H1 (cell line): ENCODE measurements at regions not wholly inside any gene's neighbourhood (a gene's known extent, or its start where the extent isn't known, plus 50 kb on each side); places are given as distances from the start of the nearest gene placed in this dataset.

Source experiments
- CTCF ChIA-PET: fragments of 300-600 bp; sonication (Branson Sonifier 250); formaldehyde crosslinking; loops from one replicate; lab custom pipeline; 2021; ENCODE audit not compliant: partially characterized antibody; lab: Charles Lee
- POLR2A ChIA-PET: fragments of 300-600 bp; sonication (Branson Sonifier 250); formaldehyde crosslinking; loops from one replicate; lab custom pipeline; 2021; ENCODE audit warnings: inconsistent platforms; ENCODE audit not compliant: partially characterized antibody; lab: Charles Lee
- DNase-seq, 2 experiments: peaks; one replicate each; pipeline versions ENCODE4 v3.0.0 to v3.0.0-alpha.2; 2010 to 2022; ENCODE audit warnings: low spot score in 2 of 2, low read depth in 1 of 2, mixed read lengths in 1 of 2
- FAIRE-seq: peaks from 2 replicates; lab custom pipeline; 2011; peaks lifted over from hg19 to GRCh38; lab: Jason Lieb, UNC
- H2AFZ ChIP-seq: 2 replicates; pipeline ENCODE4 v1.8.1; 2012; ENCODE audit warnings: low read length, inconsistent platforms
- H2AK5ac ChIP-seq: 2 replicates; pipeline ENCODE4 v1.6.1; 2013; ENCODE audit warnings: low read depth, low read length
- H2BK120ac ChIP-seq: replicated peaks from 2 replicates; pipeline ENCODE3; 2013; ENCODE audit warnings: low read depth, low read length, inconsistent platforms
- H2BK12ac ChIP-seq: 2 replicates; pipeline ENCODE4 v1.6.1; 2013; ENCODE audit warnings: low read depth, low read length
- H2BK15ac ChIP-seq: 2 replicates; pipeline ENCODE4 v1.6.1; 2013; ENCODE audit warnings: low read length
- H2BK20ac ChIP-seq: 2 replicates; pipeline ENCODE4 v1.6.1; 2013; ENCODE audit warnings: low read length
- H2BK5ac ChIP-seq: 2 replicates; pipeline ENCODE4 v1.6.1; 2013; ENCODE audit warnings: low read depth, low read length
- H3K14ac ChIP-seq: 2 replicates; pipeline ENCODE4 v1.6.1; 2013; ENCODE audit warnings: inconsistent platforms; ENCODE audit not compliant: insufficient read length
- H3K18ac ChIP-seq: 2 replicates; pipeline ENCODE4 v1.6.1; 2013; ENCODE audit warnings: low read length; ENCODE audit errors: extremely low read depth
- H3K23ac ChIP-seq: 2 replicates; pipeline ENCODE4 v1.6.1; 2013; ENCODE audit warnings: inconsistent platforms; ENCODE audit not compliant: insufficient read length
- H3K23me2 ChIP-seq: 2 replicates; pipeline ENCODE4 v1.6.1; 2013; ENCODE audit warnings: low read depth, low read length
- H3K27ac ChIP-seq: 2 replicates; pipeline ENCODE4 v1.6.1; 2011; ENCODE audit warnings: low read depth, low read length, inconsistent platforms
- H3K27me3 ChIP-seq, 4 experiments: replicated peaks in 1 of 4; 1 replicate in 1 of 4; 2 replicates in 3 of 4; pipeline versions ENCODE4 v1.6.1 to v1.8.1; 2011 to 2013; ENCODE audit warnings: low read length in 3 of 4, mild to moderate bottlenecking in 3 of 4, inconsistent platforms in 2 of 4, mixed read lengths in 2 of 4, moderate library complexity in 1 of 4; ENCODE audit not compliant: control insufficient read depth in 3 of 4, insufficient read depth in 3 of 4; ENCODE audit errors: extremely low read depth in 1 of 4
- H3K36me3 ChIP-seq, 4 experiments: 2 replicates each; pipeline versions ENCODE4 v1.6.1 to v1.8.1; 2011 to 2013; ENCODE audit warnings: mild to moderate bottlenecking in 4 of 4, low read length in 3 of 4, moderate library complexity in 2 of 4, control low read depth in 1 of 4, inconsistent platforms in 1 of 4; ENCODE audit not compliant: insufficient read depth in 4 of 4, control insufficient read depth in 2 of 4
- H3K4ac ChIP-seq: replicated peaks from 2 replicates; pipeline ENCODE3; 2013; ENCODE audit warnings: low read length, low read depth, mixed read lengths, inconsistent platforms; ENCODE audit not compliant: insufficient read length
- H3K4me1 ChIP-seq, 4 experiments: replicated peaks in 1 of 4; 1 replicate in 1 of 4; 2 replicates in 3 of 4; pipeline versions ENCODE4 v1.6.1 to v1.8.1; 2011 to 2013; ENCODE audit warnings: low read length in 3 of 4, inconsistent platforms in 2 of 4, mixed read lengths in 1 of 4; ENCODE audit not compliant: insufficient read depth in 4 of 4, control insufficient read depth in 3 of 4
- H3K4me2 ChIP-seq, 2 experiments: 2 replicates each; pipeline versions ENCODE4 v1.6.1 to v1.8.1; 2011 to 2013; ENCODE audit warnings: low read depth in 2 of 2, low read length in 2 of 2, control low read depth in 1 of 2, inconsistent platforms in 1 of 2, mild to moderate bottlenecking in 1 of 2; ENCODE audit not compliant: insufficient read depth in 1 of 2
- H3K4me3 ChIP-seq, 4 experiments: fragments of 200-600, 300-600 bp in 1 of 4; sonication (generic), shearing (Covaris generic), sonication (Bioruptor Twin) in 1 of 4; 2 replicates each; pipeline versions ENCODE4 v1.5.1 to v1.8.1; 2011 to 2016; ENCODE audit warnings: low read length in 4 of 4, low read depth in 3 of 4, control low read depth in 2 of 4, inconsistent platforms in 2 of 4, mild to moderate bottlenecking in 2 of 4, mixed read lengths in 1 of 4, moderate library complexity in 1 of 4; ENCODE audit not compliant: insufficient read depth in 2 of 4; ENCODE audit errors: extremely low read depth in 1 of 4
- H3K56ac ChIP-seq: replicated peaks from 2 replicates; pipeline ENCODE3; 2013; ENCODE audit warnings: low read depth, mild to moderate bottlenecking, mixed read lengths, low read length, inconsistent platforms; ENCODE audit not compliant: insufficient read length
- H3K79me1 ChIP-seq: 2 replicates; pipeline ENCODE4 v1.6.1; 2013; ENCODE audit warnings: low read depth, low read length, control low read depth
- H3K79me2 ChIP-seq, 2 experiments: 2 replicates each; pipeline versions ENCODE4 v1.6.1 to v1.8.1; 2012 to 2013; ENCODE audit warnings: low read length in 2 of 2, mild to moderate bottlenecking in 2 of 2, inconsistent platforms in 1 of 2; ENCODE audit not compliant: insufficient read depth in 2 of 2, control insufficient read depth in 1 of 2
- H3K9ac ChIP-seq, 4 experiments: replicated peaks in 1 of 4; 1 replicate in 1 of 4; 2 replicates in 3 of 4; pipeline versions ENCODE4 v1.6.1 to v1.8.1; 2011 to 2013; ENCODE audit warnings: low read depth in 3 of 4, low read length in 3 of 4, control low read depth in 2 of 4, mild to moderate bottlenecking in 2 of 4, moderate library complexity in 2 of 4, inconsistent platforms in 1 of 4; ENCODE audit errors: extremely low read depth in 1 of 4
- H3K9me3 ChIP-seq, 2 experiments: 2 replicates each; pipeline versions ENCODE4 v1.6.1 to v1.8.1; 2012 to 2013; ENCODE audit warnings: mild to moderate bottlenecking in 2 of 2, moderate library complexity in 2 of 2, control low read depth in 1 of 2, inconsistent platforms in 1 of 2, low read depth in 1 of 2, low read length in 1 of 2, mixed read lengths in 1 of 2; ENCODE audit not compliant: insufficient read depth in 2 of 2
- H4K20me1 ChIP-seq, 2 experiments: replicated peaks in 1 of 2; 2 replicates each; pipeline versions ENCODE3 to v1.8.1; 2011 to 2013; ENCODE audit warnings: inconsistent platforms in 2 of 2, low read length in 2 of 2, mild to moderate bottlenecking in 1 of 2; ENCODE audit not compliant: insufficient read depth in 2 of 2, control insufficient read depth in 1 of 2
- H4K5ac ChIP-seq: 2 replicates; pipeline ENCODE4 v1.6.1; 2013; ENCODE audit warnings: low read length, low read depth, mixed read lengths, inconsistent platforms; ENCODE audit not compliant: insufficient read length
- H4K8ac ChIP-seq: 2 replicates; pipeline ENCODE4 v1.8.0; 2013; ENCODE audit warnings: mild to moderate bottlenecking, moderate library complexity, low read length, inconsistent platforms; ENCODE audit not compliant: insufficient read depth; ENCODE audit errors: extremely low read depth
- H4K91ac ChIP-seq: replicated peaks from 2 replicates; pipeline ENCODE3; 2013; ENCODE audit warnings: low read length, mixed read lengths, inconsistent platforms; ENCODE audit not compliant: insufficient read length
- BACH1 ChIP-seq: IDR thresholded peaks from 2 replicates; pipeline ENCODE4 v1.6.1; 2012; ENCODE audit warnings: low read length, improper control_type of control experiment
- BCL11A ChIP-seq, 2 experiments: IDR thresholded peaks; one replicate each; pipeline ENCODE4 v1.6.1; 2011; ENCODE audit warnings: low read depth in 2 of 2, low read length in 2 of 2, mild to moderate bottlenecking in 2 of 2
- CBX8 ChIP-seq: fragments of 300-800, 300-1000 bp; sonication (generic); IDR thresholded peaks from 2 replicates; pipeline ENCODE4 v1.7.1; 2016; ENCODE audit warnings: low read depth, low read length, borderline replicate concordance
- EP300 ChIP-seq, 2 experiments: IDR thresholded peaks; 1 replicate in 1 of 2; 2 replicates in 1 of 2; pipeline ENCODE4 v1.6.1; 2011 to 2012; ENCODE audit warnings: low read depth in 2 of 2, low read length in 2 of 2, mild to moderate bottlenecking in 2 of 2, borderline replicate concordance in 1 of 2, inconsistent platforms in 1 of 2, moderate library complexity in 1 of 2
- PHF8 ChIP-seq: fragments of 200-600 bp; sonication (generic); conservative IDR thresholded peaks from 2 replicates; pipeline ENCODE4 v1.7.1; 2012; ENCODE audit warnings: low read depth, mild to moderate bottlenecking, inconsistent platforms, low read length, moderate library complexity
- RAD21 ChIP-seq, 2 experiments: IDR thresholded peaks in 1 of 2; conservative IDR thresholded peaks in 1 of 2; 2 replicates each; pipeline ENCODE4 v1.6.1; 2011; ENCODE audit warnings: low read depth in 2 of 2, low read length in 2 of 2, improper control_type of control experiment in 1 of 2, inconsistent platforms in 1 of 2, mild to moderate bottlenecking in 1 of 2, moderate library complexity in 1 of 2
- SP1 ChIP-seq: IDR thresholded peaks from 2 replicates; pipeline ENCODE4 v1.6.1; 2011; ENCODE audit warnings: low read depth, low read length
- SUZ12 ChIP-seq: fragments of 200-600 bp; sonication (generic); IDR thresholded peaks from 2 replicates; pipeline ENCODE4 v1.6.1; 2012; ENCODE audit warnings: mild to moderate bottlenecking, inconsistent platforms, low read length, moderate library complexity, mixed read lengths
- TAF1 ChIP-seq: IDR thresholded peaks from 2 replicates; pipeline ENCODE4 v1.6.1; 2011; ENCODE audit warnings: mild to moderate bottlenecking, low read depth, low read length
- WGBS, 2 experiments: shearing (Covaris generic) in 1 of 2; methylation state at CpG; one replicate each; pipeline versions ENCODE4 v1.1.6 to v1.1.7; 2013 to 2015; ENCODE audit warnings: low lambda C conversion rate in 2 of 2, mixed read lengths in 2 of 2, inconsistent platforms in 1 of 2, low coverage in 1 of 2, missing lambda C conversion rate in 1 of 2; ENCODE audit not compliant: insufficient replicate concordance in 2 of 2, insufficient coverage in 1 of 2, insufficient read length in 1 of 2; ENCODE audit errors: extremely low coverage in 1 of 2, missing lambda C conversion rate in 1 of 2; 5-methylcytosine and 5-hydroxymethylcytosine counted together

DNA sequence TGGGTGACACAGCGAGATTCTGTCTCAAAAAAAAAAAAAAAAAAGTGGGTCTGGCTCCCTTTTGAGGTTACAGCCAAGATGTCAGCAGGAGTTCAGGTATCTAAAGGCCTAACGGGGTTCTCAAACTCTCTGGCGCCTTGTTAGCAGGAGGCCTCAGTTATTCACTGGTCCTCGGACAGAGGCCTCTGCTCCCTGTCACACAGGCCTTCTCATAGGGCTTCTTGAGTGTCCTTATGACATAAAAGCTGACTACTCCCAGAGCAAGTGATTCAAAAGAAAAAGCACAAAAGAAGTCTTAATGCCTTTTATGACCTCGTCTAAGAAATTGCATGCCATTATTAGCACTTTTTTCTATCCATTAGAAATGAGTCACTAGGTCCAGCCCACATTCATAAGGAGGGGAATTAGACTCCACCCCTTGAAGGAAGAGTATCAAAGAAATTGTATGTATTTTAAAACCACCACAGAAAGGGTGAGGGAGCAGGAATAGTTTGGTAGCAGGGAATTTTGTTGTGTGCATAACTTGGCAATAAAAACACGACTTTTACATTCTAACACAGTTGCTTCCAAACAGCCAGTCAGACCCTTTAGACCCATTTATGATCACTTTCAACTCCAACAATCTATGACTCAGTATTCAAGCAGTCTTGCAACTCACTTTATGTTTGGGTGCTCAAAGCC is 90.3 kb downstream of the MEX3B start:
- no peaks in the 10 kb centered on the region for H3K79me2 ChIP-seq
- POLR2A ChIA-PET = no interaction called here
- no peaks in the 10 kb centered on the region for H3K9me3 ChIP-seq
- no peaks in the 10 kb centered on the region for H3K36me3 ChIP-seq
- H3K4me3 ChIP-seq = no peak overlapping the region
- H3K23me2 ChIP-seq = no peaks in the 10 kb centered on the region; the same call in 1 of the 2 replicates
- no peak overlapping the region for H4K91ac ChIP-seq
- FAIRE-seq (no peak), DNase-seq (no peak)
- H2BK5ac ChIP-seq = no peak overlapping the region
- no peak overlapping the region for H2AFZ ChIP-seq
- no peak overlapping the region for H2BK20ac ChIP-seq
- H2BK15ac ChIP-seq = no peak overlapping the region
- H3K14ac ChIP-seq = no peak overlapping the region
- H2AK5ac ChIP-seq = no peak overlapping the region
- H4K20me1 ChIP-seq = no peaks in the 10 kb centered on the region
- H2BK120ac ChIP-seq = no peak overlapping the region
- H3K23ac ChIP-seq = no peak overlapping the region
- H3K4ac ChIP-seq = no peak overlapping the region
- no peak overlapping the region for H2BK12ac ChIP-seq
- no peaks in the 10 kb centered on the region for H3K4me1 ChIP-seq
- no peaks in the 10 kb centered on the region for H3K79me1 ChIP-seq
- 86% methylated on average over 6 of the region's 6 CpGs; no CpG with 5 or more reads in 1 of the 2 experiments for WGBS, 2 experiments
- H4K8ac ChIP-seq = no peak overlapping the region
- CTCF ChIA-PET = no interaction called here
- no peak overlapping the region for H3K27ac ChIP-seq
- no peak overlapping the region for H3K9ac ChIP-seq
- no peak overlapping the region for H4K5ac ChIP-seq
- no peak overlapping the region for H3K18ac ChIP-seq
- H3K56ac ChIP-seq = no peak overlapping the region
- H3K27me3 ChIP-seq = no peaks in the 10 kb centered on the region; a peak in 1 of 7 replicates
- H3K4me2 ChIP-seq = no peak overlapping the region
- TF ChIP-seq RAD21 (IDR thresholded peaks at IDR 0.05 in 1 of 2, conservative IDR thresholded peaks at IDR 0.05 in 1 of 2; ENCODE audit: low read depth in 2 of 2, low read length in 2 of 2) (no peak), TAF1 (no peak), CBX8 (no peak), SP1 (no peak), EP300 (IDR thresholded peaks at IDR 0.05; ENCODE audit: borderline replicate concordance in 1 of 2, low read depth in 2 of 2, low read length in 2 of 2) (no peak), SUZ12 (no peak), BCL11A (IDR thresholded peaks at IDR 0.05; ENCODE audit: low read depth in 2 of 2, low read length in 2 of 2) (no peak), PHF8 (no peak), BACH1 (no peak)
